ENCODE measurements at regions not wholly inside any gene's neighbourhood (a gene's known extent, or its start where the extent isn't known, plus 50 kb on each side); places are given as distances from the start of the nearest gene placed in this dataset.

DNA sequence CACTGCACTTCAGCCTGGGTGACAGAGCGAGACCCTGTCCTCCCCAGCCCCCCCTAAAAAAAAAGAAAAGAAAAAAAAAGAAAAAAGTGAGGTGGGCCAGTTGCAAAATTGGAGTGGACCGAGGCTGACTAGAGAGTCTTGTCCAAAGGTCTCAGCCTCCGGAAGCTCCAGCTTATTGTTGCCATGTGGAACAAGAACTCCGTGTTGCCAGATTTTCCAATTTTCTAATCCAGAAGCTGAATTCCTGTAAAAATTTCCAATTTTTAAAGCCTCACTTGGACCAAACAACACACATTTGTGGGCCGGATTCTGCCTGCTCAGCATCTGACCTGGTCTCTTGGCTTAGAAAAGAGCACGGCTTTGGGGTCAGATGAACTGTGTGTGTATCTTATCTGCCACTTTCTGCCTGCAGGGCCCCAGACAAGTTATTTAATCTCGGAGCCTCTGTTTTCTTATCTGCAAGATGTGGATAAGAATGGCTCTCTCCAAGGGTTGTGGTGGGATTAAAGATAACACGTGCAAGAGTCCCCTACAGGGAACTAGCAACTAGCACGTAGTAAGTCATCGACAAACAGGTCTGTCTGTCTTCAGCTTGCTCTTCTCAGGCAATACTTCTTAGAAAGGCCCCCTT lies 73.7 kb upstream of the TLE3 start:
- DNase-seq (ENCODE audit: low read depth in 2 of 2, low spot score in 1 of 2) = no peak

DNA sequence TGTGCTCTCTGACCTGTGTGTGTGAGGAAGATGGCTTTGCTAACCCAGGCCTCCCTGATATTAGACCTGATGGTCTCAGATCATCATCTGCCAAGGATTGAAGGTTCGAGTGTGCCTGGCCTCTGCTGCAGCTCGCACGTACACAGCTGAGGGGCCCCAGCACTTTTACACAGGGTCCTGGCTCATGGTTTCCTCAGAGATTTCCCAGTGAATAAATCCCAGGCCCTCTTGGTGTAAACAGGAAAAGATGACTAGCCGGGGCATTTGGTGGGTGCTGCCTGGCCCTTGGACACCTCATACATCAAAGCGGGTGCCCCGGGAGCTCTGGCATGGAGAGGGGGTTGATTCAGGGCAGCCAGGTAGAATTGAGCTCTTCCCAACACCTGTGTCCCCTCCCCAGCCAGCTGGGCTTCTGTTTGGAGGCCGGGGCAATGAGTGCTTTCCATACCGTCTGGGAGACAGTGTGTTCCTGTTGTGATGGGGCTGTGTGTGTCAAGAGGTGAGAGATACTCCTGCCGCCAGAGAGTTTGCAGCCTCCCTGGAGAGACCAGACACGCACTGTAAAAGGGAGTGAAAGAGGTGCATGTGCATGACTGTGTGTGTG lies 72.5 kb upstream of the TLE3 start:
- DNase-seq (ENCODE audit: low read depth in 2 of 2, low spot score in 1 of 2) = no peak

- no peak for DNase-seq (ENCODE audit: low read depth in 2 of 2, low spot score in 1 of 2)
These were observed 71.4 kb upstream of the TLE3 start for GRCh38 chr15:70169147-70169546.

- no peak for DNase-seq (ENCODE audit: low read depth in 2 of 2, low spot score in 1 of 2)
These were observed 69.4 kb upstream of the TLE3 start for GRCh38 chr15:70167155-70167554.

GRCh38 chr15:70166506-70167087 lies 68.9 kb upstream of the TLE3 start:
- no peak for DNase-seq (ENCODE audit: low read depth in 2 of 2, low spot score in 1 of 2)

DNA sequence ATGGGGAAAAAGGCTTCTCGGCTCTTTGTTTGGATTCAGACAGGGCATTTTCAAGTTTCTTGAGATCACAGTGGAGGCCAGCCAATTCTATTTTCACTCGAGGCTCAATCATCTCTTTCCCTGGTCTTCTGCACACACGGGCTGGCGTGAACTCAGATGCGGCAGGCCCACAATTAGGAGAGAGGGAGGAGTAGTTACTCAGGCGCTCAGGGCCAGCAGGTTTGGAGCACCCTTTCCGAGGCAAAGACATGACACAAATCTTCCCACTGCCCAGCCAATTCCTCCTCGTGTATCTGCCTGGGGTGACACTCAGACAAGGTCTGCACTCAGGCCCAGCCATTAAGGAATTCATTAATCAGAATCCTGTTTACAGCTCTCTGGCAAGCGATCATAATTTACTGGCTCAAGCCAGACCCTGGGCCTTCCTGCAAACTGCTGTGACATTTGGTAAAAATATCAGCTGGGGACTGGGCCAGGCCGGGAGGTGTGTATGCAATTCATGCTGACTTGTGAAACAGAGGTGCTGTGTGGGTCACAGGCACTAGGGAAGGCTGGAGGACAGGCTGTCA lies 68.1 kb upstream of the TLE3 start:
- no peak for DNase-seq (ENCODE audit: low read depth in 2 of 2, low spot score in 1 of 2)

DNA sequence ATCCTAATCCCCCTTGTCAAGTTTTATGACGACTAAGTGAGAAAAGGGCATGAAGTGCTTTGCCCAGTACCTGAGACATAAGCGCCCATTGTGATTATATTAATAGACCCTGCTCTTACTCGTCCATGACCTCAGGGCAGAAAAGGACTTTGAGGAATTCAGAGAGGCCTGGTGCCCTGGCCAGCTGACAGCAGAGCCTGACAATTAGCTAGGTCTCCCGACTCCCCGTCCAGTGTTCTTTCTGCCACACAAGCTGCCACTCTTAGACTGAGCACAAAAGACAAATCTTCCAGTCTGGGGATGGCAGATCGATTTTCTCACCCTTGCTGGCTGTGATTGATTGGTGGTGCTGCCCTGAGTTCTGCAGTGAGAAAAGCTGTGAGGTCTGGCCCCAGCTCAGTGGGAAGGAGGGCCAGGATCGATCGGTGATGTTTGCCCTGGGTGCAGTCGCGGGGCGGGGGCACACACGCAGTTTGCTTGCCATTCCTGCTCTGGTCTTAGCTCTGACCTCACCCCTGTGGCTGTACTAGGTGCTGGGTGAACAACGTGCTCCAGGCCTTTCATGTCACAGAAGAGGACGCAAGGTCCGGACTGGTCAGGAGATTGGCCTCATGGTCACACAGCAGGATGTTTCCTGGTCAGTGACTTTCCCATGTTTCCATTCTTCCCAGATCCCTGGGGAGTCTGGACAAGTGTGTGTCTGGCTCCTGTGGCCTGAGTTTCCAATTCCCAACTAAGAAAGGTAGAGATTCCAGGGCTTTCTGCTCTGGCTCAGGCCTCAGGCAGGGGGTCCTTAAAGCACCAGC lies 67.4 kb upstream of the TLE3 start:
- DNase-seq (ENCODE audit: low read depth in 2 of 2, low spot score in 1 of 2) = no peak

GRCh38 chr15:70164156-70164900 lies 66.6 kb upstream of the TLE3 start:
- no peak for DNase-seq (ENCODE audit: low read depth in 2 of 2, low spot score in 1 of 2)

DNA sequence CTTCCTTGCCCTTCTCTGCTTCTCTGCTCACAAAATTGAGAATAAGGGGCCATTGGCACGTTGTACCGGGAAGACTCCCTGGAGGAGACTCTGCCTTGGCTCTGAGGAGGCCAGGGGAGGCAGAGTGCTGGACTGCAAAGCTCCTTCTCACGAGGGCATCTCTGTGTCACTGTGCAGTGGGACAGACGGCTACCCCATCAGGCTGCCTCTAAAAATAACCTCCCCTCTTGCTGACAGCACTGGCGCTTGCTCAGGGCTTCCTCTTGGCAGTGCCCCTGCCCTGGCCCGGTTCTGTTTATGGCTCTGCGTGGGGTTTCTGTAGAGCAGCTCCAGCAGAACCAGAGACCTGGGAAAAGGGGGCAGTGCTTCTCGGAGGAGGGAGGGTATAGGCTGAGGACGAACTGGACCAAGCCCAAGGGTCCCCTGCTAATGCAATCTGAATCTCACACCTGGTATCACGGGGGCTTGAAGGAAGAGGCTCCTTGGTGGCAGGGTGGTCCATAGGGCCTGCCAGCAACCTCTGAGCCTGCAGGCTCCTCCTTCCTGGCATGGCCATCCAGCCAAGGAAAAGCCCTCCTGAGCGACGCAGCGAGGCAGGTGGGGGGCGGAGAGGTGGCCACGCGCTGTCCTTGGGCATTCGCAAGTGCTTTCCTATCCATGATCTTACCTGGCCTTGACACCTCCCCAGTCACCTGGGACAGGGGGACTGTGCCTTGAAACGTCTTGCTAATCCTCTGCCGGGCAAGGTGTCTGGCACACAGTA lies 63.3 kb upstream of the TLE3 start:
- no peak for DNase-seq (ENCODE audit: low read depth in 2 of 2, low spot score in 1 of 2)

GRCh38 chr15:70160267-70160666 lies 62.5 kb upstream of the TLE3 start:
- DNase-seq (ENCODE audit: low read depth in 2 of 2, low spot score in 1 of 2) = no peak

- no peak for DNase-seq (ENCODE audit: low read depth in 2 of 2, low spot score in 1 of 2)
These were observed 61.9 kb upstream of the TLE3 start for GRCh38 chr15:70159713-70160009.

DNA sequence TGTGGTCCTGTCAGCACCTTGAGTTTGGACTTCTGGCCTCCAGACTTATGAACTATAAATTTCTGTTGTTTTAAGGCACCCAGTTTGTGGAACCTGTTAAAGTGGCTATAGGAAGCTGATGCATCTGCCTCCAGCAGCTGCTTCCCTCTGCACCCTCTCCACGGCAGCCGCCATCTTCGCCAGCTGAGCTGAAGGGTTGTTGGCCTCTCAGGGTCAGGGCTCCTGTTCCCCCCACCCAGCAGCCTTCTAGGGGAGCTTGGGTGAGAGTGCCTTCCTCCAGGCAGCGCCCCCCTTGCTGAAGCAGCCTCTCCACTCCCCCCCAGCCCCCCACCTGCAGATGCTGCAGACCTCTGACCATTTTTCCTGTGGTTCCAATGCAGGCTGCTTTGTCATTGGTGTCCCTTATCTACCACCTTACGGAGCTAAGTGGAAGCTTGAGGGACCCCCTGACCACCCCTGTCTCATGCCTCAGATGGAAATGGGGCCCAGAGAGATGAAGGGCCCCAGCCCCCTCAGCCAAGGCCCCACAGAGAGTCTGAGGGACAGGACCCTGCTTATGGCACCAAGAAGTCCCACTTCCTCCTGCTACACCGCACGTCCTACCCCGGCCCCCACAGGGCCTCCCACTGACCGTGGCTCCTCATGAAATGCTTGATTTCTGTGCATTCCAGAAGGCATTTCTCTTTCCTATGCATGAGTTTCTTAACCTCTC lies 61.4 kb upstream of the TLE3 start:
- no peak for DNase-seq (ENCODE audit: low read depth in 2 of 2, low spot score in 1 of 2)

DNA sequence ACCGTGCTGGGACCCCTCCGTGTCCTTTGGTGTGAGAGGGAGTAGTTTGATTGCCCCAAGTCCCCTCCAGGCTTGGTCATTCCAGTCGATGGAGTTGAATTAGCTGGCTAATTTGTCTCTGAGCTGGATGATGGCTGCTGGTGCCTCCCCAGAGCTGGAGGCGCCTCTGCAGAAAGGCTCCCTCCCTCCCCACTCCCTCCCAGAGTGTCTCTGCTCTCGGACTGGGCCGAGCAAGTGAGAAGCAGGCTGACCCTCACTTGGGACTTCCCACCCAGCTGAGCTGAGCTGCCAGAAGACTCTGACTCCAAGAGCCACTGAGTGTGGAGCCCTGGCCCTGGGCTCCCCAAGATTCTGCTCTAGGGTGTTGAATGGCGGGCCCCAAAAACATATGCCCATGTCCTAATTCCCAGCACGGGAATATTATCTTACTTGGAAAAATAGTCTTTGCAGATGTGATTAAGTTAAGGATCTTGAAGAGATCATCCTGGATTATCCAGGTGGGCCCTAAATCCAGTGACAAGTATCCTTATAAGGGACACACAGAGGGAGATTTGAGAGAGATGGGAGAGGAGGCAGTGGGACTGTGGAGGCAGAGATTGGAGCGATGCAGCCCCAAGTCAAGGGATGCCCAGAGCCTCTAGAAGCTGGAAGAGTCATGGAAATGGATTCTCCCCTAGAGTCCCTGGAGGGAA lies 60.7 kb upstream of the TLE3 start:
- no peak for DNase-seq (ENCODE audit: low read depth in 2 of 2, low spot score in 1 of 2)

DNA sequence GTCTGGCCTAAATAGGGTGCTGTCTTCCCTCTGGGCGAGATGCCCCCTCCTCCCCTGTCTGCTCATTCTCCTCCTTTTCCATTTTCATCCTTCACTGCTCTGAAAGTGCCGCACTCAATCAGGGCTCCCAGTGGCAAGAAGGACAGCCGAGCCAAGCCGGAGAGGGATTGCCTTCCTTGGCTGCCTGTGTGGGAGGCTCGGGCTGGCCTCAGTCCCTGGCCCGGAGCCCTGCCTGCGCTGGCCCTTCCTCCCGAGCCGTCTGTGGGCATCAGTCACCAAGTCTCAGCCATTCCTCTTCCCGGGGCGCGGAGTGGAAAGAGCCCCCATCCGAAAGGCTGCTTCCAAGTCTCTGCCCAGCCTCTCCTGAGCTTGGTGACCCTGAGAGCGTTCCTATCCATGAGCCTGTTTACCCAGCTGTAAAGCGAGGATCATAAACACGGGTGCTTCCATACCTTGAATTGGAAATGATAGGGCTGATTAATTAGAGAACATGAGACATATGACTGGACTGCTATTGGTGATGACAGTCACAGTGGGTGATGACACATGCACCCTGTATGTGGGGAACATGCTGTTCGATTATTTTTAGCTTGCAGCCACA lies 59.1 kb upstream of the TLE3 start:
- no peak for DNase-seq (ENCODE audit: low read depth in 2 of 2, low spot score in 1 of 2)

DNA sequence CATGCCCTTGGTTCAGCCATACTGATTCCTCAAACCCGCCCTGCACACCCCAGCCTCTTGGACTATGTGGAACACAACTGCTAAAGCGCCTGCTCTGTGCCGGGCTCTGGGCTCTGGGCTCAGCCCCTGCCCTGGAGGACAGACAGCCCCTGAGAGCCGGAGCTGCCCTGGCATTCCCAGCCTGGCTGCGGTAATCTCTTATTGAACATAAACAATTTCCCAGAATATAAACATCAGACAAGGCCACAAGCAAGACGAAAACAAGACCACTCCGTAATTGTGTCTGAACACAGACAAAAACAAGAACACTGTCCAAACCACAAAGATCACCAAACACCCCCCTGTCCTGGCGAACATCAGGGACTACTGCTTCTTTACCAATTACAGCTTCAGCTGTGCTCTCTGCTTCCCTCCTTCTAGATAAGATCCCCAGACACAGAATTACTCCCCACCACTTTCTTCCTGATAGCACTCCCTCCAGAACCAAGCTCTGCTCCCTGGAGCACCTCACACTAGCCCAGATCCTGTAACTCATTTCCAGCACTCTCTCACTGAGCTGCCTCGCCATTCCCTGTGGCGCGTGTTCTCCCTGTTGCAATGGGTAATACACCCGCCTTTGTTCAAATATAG lies 57.1 kb upstream of the TLE3 start:
- DNase-seq (ENCODE audit: low read depth in 2 of 2, low spot score in 1 of 2) = no peak

DNA sequence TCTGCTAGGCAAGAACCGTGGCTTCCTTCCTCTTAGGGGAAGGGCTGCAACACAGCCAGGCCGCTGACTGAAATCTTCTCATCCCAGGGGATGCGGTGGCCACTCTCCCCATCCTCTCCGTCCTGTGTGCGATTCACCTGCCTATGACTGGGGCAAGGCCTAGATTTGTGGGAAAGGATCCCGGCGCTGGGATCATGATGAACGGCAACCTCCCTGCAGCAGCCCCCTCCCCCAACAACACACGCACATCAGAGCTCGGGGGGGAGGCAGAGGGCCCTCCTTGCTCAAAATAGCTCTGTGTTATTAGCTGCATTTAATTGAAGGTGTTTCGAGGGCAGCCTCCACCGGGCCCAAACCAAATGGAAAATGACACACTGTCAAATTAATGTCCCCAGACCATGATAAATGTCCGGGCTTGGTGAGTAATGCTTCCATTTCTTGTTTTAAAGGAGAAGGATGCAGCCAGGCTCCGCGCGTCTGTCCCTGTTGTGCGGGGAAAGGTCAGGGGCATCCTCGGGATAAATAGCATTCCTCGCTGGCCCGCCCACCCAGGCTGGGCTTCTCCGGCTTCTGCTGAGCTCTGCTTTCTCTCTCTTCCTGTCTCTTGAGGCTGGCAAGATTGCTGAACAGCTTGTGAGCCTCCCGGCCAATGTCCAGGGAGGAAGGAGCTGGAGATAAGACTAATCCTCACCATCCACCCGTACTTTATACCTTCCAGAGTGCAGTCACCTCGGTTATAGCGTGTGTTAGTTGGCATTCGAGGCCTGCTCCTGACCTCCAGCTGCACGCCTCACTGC lies 56.4 kb upstream of the TLE3 start:
- no peak for DNase-seq (ENCODE audit: low read depth in 2 of 2, low spot score in 1 of 2)

- DNase-seq (ENCODE audit: low read depth in 2 of 2, low spot score in 1 of 2) = no peak
These were observed 54.4 kb upstream of the TLE3 start for GRCh38 chr15:70152070-70152480.

- DNase-seq (ENCODE audit: low read depth in 2 of 2, low spot score in 1 of 2) = no peak
These were observed 53.7 kb upstream of the TLE3 start for GRCh38 chr15:70151462-70151861.

Measured in stimulated activated CD8-positive, alpha-beta memory T cell treated with anti-CD3 and anti-CD28 coated beads, Interleukin-4, amount 100 ng/mL, for 1 hour (primary cell).